HG03342 (cell line): ENCODE measurements at regions not wholly inside any gene's neighbourhood (a gene's known extent, or its start where the extent isn't known, plus 50 kb on each side); places are given as distances from the start of the nearest gene placed in this dataset.

Experiments used
- ATAC-seq: cut with Tn5 transposase; IDR thresholded peaks from one replicate; pipeline ENCODE4 v1.9.1; 2021; ENCODE audit warnings: mild to moderate bottlenecking, moderate library complexity; ENCODE audit not compliant: unreplicated experiment

DNA sequence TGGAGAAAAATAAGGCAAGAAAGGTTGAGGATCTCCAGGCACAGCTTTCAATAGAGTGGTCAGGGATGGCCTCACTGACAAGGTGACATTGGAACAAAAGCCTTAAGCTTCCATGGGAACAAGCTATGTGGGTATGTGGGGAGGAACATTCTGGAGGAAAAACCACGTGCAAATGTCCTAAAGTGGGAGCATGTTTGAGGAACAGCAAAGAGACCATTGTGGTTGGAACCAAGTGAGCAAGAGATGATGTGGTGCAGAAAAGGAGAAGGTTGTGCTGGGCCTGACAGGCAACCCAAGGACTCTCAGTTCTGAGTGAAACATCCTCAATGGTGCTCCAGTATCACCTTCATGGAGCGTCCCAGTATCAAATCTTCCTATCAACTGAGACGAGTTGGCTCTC lies 184.0 kb downstream of the CAND1 start:
- ATAC-seq: no peak

DNA sequence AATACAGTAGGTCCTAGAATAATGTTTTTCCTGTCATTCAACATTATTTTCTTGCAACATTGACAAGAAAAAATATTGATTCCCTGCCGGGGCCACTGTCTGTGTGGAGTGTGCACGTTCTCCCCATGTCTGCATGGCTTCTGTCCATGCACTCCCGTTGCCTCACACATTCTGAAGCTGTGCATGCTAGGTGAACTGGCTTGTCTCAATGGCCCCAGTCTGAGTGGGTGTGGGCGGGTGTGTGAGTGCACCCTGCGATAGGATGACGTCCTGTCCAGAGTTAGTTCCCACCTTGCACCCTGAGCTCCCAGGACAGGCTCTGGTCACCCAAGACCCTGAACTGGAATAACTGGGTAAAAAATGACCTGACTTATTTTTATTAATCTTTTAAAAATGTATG lies 186.1 kb downstream of the CAND1 start:
- ATAC-seq: no peak

DNA sequence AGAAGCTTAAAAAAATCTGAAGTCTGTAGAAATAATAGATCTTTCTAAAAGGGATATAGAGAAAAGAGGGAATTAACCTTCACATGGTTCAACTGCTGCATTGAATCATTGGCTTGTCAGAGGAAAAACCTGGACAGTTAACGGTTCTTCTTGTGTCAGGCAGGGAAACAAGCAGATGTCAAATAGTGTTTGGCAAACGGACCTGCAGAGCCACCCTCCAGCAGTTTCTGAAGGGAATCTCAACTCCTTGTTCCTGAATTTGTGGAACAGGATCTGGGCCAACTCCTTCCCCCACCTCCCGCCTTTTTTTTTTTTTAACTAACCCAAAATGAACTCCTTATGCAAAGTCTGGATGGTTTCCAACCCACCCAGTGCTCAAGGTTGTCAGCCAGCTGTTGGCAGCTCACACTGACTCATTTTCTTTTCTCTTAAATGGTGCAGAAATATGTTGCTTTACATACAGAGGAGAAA lies 187.3 kb downstream of the CAND1 start:
- ATAC-seq: no peak

DNA sequence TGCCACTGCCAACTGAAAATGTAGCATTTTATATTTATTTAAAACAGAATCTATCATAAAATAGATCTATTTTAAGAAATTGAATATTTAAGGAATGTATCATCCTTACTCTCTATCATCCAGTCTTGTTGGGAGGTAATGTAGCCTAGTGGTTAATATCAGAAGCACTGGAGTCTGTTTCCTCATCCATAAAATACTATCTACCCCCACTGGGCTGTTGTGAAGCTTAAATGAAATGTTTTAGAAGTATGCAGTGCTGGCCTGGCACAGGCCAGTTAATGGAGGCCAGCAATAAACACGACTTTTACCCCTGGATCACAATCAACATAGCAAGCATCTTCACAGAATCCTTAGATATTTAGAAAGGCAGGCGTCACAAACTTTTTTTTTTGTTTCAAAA lies 188.0 kb downstream of the CAND1 start:
- no peak for ATAC-seq

DNA sequence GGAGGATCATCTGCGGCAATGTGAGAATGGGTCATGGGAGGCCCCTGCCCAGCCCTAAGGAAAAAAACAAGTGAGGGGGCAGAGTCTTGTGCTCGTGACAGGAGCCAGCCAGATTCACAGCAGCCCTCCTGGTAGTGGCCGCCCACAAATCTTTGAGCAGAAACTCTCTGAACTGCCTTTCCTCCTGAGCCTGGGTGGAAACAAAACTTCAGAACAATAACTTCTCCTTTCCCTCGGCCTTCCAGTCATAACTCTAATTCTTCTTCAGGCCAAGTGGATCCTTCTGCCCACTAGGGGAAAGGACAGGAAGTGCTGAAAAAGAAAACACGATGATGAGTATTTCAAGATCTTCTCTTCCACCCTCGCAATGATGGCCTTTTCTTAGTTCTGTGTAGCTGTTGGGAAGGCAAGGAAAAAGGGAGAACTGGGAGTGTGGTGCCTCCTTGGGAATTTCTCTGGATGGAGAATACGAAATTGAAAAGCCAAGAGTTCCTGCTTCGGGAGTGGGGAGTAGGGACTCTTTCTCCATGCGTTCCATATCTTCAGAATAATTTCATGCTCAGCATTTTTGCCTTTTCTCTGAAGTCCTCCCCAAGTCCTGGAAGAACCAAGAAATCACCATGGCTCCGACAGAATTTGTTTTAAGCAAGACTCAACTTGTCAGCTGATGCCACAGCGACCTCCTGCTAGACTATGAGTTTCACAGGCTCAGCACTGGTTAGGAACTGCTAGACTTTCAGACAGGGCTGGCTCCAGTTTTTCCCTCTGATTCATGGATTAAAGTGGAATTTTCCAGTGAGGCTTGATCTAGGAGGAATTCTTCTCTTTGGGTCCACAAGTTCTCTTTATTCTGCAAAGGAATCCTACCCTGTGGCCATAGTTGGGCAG lies 188.9 kb downstream of the CAND1 start:
- ATAC-seq: no peak

DNA sequence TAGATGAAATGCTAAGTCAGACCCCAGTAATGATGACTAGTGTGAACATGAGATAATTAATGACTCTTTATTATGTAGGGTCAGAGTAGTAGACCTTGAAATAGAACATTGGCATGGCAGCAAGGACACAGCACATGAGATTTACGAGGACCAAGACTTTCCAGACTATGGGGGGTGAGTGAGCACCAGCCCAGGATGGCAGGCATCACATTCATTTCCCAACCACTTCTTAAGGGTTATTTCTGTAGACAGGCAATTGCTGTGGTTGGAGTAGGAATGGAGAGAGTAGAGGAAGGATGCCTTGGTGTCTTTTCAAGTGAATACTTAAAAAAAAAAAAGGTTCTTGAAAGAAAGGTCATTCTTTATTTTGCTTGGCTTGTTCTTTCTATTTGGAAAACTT lies 189.4 kb upstream of the DYRK2 start:
- no peak for ATAC-seq

DNA sequence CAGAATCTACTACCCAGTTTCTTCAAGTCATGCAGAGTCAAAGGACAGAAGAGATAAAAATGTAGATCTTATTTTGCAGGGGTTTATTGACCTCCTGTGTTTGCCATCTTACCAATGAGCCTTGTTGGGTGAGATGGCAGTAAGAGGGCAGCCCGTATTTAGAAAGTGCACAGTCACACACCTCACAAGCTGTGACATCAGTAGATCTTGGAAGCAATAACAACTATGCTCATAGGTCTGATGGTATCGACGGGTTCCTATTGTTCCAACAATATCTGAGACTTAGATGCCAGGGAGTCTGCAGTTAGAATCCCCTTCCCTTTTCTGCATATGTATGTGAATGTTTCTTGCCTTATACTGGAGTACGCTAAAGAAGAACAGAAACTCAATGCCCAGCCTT lies 189.0 kb upstream of the DYRK2 start:
- ATAC-seq: no peak

DNA sequence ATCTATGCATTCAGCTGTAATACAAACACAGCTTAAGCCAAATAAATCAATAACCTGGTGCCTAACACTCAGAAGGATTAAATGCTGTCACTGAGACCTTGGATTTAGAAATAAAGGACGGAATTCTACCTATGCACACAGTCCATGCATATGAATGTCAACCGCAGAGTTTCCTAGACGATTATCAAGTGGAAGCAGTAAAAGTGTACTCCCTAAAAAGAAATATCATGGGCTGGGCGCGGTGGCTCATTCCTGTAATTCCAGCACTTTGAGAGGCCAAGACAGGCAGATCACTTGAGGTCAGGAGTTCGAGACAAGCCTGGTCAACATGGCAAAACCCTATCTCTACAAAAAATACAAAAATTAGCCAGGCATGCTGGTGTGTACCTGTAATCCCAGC lies 188.2 kb upstream of the DYRK2 start:
- no peak for ATAC-seq

DNA sequence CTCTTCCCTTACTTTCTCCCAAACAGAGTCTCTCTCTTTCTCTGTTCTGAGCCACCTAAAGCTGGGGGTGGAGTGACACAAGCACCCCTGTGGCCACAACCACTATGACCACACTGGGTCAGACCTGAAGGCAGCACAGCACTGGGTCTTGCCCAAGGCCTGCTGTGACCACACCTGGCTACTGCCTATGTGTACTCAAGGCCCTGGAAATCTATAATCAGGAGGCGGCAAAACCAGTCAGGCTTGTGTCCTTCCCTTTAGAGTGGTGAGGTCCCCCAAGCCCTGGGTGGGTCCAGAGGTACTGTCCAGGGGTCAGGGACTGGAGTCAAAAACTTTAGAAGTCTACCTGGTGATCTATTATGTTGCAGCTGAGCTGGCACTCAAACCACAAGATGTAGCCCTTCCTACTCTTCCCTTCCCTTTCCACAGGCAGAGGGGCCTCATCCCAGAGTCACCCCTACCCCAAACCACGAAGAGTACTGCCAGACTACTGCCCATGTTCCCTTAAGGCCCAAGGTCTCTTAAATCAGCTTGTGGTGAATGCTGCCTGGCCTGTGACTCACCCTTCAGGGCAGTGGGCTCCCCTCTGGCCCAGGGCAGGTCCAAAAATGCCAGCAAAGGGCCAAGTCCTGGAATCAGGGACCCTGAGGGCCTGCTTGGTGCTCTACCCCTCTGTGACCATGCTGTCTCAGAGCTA lies 179.8 kb upstream of the DYRK2 start:
- ATAC-seq: no peak

DNA sequence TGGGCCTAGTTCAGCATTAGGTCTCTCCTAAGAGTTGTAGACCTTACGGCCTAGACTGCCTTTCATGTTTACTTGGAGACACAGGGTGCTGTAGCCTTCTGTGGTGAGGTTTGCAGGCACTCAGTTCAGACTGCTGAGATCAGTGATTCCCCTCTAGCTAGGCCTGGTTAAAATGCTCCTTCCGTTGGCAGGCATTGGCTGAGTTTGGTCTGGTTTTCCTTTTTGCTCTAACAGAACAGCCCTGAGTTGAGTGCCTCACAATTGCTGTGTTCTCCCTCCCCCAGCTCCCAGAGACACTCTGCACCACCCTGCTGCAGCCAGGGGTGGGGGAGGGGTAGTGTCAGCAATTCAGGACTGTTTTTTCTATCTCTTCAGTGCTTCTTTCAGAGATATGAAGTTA lies 178.9 kb upstream of the DYRK2 start:
- ATAC-seq: no peak

DNA sequence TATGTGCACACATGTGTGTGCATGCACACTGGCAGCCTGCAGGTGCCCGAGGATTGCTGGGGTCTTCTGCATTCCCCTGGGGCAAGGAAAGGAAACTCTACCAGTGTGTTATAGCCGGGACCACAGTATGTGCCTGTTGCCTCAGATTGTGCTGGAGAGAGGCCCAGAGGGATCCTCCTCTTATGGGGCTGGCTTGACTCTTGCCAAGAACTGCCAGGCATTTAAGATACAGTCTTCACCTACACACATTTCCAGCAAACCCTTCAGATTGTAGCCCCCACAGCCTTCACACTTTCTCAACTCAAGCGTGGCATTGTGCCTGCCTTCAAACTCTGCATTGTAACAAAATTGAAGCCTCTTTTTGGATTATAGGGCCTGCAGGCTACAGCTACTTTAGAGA lies 176.7 kb upstream of the DYRK2 start:
- ATAC-seq: no peak

DNA sequence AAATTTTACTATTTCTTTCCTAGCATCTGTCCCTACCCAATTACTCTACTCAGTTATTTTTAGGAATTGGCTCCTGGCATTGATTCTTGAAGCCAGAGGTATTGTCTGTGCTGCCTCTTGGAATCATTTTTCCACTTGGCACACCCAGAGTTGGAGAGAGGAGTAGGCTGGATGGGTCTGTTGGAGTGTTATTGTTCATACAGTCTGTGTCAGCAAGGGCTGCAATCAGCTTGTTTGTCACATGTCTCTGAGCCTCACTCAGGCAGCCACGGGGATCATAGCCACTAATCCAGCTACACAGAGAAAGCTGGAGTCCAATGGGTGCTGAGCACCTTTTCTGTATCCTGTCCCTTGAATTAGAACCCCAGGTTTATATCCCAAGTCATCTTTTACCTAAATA lies 176.0 kb upstream of the DYRK2 start:
- ATAC-seq: no peak

DNA sequence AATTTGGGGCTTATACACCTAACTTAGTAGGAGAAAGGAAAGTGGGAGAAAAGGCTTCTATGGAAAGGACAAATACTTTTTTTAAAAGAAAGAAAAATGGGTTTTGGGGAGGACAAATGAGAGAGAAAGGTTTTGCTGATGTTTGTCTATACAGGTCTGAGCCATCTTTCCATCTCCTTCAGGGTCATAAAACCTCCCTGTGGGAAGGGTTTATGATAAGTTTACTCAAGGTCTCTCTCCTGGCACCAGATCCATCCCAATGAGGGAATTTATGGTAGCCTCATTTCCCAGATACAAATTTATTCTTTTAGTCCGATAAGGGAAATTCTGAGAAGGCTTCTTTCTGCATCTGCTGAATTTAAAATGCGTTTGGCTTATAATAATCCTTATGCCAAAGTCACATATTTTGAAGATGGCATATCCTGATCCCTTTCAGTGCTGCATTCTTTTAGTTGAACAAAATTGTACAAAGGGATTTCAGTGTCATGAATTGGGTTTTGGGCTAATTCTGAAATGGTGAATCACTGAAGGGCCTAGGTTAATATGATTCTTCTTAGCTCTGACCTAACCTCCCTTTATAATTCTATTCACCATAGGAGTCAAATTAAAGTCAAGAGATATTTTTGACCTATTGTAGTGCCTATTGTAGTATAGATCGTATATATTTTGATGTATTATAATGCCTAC lies 173.5 kb upstream of the DYRK2 start:
- ATAC-seq: no peak

DNA sequence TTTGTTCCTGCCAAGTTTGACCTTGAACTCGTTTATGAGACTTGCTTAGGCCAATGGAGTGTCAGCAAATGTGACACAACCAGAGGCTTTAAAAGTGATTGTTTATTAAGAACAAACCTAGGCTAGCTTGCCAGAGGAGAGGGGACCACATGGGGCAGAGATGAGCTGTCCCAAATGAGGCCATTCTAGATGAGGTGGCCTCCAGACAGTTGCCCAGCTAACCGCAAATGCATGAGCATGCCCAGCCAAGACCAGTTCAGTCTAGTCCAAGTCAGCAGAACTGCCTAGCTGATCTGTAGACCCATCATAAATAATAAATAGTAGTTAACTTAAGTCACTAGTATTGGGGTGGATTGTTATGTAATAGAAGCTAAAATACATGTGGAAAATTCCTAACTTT lies 172.8 kb upstream of the DYRK2 start:
- no peak for ATAC-seq

DNA sequence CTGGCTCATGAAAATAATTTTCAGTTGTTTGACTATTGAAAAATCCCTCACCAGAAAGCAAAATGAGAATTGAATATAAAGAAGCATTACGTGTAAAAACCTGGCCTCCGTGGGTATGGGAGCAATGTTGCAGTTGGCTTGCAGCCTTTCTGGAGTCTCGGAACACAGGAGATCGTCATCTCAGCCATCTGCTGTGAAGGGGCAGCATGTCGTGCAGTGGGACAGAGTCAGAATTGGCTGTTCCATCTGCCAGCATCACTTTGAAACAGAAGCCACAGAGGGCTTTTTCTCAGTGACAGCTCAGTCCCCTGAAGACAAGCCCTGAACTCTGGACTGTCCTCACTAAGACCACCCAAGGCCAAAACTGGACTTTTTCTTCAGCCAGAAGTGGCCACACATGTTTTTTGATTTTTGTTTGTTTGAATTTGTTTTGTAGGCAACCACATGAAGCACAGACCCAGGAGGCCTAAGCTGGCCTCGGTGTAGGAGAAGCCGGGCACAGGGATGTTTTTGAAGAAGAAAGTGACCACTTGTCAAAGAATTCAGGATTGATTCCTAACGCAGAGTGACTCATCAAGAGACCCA lies 170.8 kb upstream of the DYRK2 start:
- ATAC-seq: no peak

DNA sequence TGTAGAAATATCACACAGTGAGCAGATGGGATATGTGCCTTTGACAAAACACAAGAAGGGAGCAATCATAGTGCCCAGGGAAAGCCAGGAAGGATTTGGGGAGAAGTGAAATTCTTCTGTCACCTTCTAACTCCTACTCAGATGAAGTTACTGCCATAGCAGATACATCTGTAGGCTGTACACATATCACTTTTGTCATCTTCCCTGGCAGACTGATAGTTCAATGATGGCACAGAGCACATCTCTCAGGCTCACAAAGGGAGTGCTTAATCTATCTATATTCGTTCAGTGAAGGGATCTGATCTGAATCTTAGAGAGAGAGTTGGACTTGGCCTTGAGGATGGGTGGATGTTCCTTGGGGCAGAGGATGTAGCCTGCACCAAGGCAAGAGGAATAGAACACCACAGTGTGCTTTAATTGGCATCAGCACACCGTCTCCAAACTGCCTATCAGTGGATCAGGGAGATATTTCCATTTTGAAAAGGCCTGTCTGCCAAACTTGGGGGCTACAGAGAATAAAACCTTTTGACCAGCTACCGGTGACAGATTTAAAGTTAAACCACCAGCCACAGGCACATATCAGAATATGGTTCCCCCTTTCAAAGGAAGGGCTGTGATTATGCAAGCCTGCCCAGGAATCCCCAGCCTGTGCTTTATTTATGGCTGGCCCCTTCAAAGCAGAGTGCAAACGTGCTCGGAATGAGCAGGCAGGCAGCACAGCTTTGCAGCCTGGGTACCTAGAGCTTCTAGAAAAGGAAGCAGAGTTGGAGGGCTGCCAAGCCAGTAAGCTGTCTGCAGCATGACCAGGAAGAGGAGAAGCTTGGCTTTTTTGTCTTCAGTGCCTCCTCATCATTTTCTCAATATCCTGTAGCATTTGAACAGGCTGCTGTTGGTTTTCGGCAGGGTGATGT lies 165.5 kb upstream of the DYRK2 start:
- ATAC-seq: no peak

DNA sequence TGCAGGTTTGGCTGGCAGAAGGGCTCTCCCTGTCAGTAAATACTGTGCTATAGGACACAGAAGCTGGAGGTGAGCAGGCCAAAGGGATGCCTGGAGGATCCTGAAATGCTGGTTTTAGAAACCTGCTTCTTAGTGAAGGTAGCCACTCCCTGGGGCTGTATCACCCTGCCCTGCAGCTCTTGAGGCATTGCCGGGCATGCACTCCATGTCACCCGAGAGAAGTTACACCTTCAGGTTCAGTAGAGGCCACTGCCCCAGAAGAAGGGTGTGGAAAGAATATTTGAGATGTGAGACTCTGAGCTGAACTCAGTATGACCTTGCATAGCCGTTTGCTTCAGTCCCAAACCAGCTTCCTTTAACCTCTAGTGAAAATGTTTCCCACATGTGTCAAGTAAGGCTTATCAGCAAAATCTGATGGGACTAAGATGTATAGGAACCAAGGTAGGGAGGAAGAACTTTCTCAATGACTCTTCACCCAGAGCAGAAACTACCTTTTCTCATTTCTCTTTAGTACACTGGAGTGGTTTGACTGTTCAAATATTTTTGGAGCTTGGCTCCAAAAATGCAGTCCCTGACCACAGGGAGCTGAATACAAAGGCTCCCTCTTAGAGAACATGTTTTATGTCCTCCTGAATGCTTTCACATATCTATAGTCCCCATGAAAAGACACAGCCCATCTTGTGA lies 164.5 kb upstream of the DYRK2 start:
- peak; percentile 43 for ATAC-seq

DNA sequence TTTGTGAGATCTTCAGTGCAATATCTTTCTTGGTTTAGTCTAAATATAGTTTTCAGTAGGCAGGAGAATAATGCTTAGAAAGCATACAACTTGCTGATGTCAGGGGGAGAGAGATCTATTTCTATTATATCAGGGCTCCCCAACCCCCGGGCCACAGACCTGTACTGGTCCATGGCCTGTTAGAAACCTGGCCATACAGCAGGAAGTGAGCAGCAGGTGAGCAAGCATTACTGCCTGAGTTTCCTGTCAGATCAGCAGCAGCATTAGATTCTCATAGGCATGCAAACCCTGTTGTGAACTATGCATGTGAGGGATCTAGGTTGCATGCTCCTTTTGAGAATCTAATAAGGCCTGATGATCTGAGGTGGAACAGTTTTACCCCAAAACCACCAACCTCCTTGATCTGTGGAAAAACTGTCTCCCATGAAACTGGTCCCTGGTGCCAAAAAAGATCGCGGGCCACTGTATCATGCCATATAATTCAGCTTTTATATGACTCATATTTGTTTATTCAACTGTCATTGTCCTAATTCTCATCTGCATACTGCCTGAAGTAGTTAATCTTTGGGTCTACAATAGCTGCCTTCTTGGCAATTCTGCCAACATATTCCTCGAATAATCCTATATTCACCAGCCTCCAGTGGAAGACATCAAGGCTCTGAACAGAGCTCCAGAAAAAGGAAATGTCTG lies 163.6 kb upstream of the DYRK2 start:
- ATAC-seq: no peak

DNA sequence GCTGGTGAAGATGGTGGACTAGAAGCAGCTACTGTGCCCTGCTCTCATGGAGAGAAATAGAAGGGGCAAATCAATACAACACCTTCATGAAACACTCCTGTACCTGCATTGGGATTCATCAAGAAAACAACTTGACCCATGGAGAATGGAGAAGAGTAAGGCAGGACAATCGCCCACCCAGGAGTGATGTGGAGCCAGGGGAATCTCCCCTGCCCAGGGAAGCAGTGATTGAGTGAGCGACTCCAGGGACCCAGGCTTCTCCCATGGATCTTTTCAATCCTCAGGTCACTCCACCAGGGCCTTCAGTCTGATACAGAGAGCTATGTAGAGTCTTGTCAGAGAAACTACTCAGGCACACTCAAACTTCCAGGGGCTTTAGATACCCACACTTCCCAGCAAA lies 161.9 kb upstream of the DYRK2 start:
- no peak for ATAC-seq
